GM12864 (cell line): ENCODE measurements at regions not wholly inside any gene's neighbourhood (a gene's known extent, or its start where the extent isn't known, plus 50 kb on each side); places are given as distances from the start of the nearest gene placed in this dataset.

Source experiments
- DNase-seq: peaks from one replicate; pipeline ENCODE4 v3.0.0-alpha.2; 2011; ENCODE audit warnings: low read depth
- H3K4me3 ChIP-seq: 2 replicates; pipeline ENCODE4 v1.5.1; 2011; ENCODE audit warnings: mild to moderate bottlenecking, low read depth, low read length, control low read depth
- CTCF ChIP-seq: IDR thresholded peaks from 2 replicates; pipeline ENCODE4 v1.5.1; 2011; ENCODE audit warnings: low read depth, mild to moderate bottlenecking, moderate library complexity, low read length, control low read depth, inconsistent platforms; ENCODE audit errors: missing control alignments

- DNase-seq = no peak
- no peak overlapping the region for H3K4me3 ChIP-seq
- TF ChIP-seq CTCF = no peak
These were observed 173.0 kb downstream of the HINT1 start for GRCh38 chr5:130992095-130992494.

GRCh38 chr5:130985776-130986175 lies 179.3 kb downstream of the HINT1 start:
- TF ChIP-seq CTCF = no peak
- DNase-seq = no peak
- no peak overlapping the region for H3K4me3 ChIP-seq

- TF ChIP-seq CTCF = no peak
- H3K4me3 ChIP-seq = no peak overlapping the region
- no peak for DNase-seq
These were observed 183.4 kb downstream of the HINT1 start for GRCh38 chr5:130981663-130982062.

GRCh38 chr5:130978475-130978874 lies 186.6 kb downstream of the HINT1 start:
- TF ChIP-seq CTCF = no peak
- DNase-seq = no peak

GRCh38 chr5:130976493-130976892 lies 188.6 kb downstream of the HINT1 start:
- DNase-seq = no peak
- H3K4me3 ChIP-seq = no peak overlapping the region
- no peak for TF ChIP-seq CTCF

More at GRCh38 chr5:130978475-130978874, 186.6 kb downstream of the HINT1 start:
- H3K4me3 ChIP-seq = no peak overlapping the region

- TF ChIP-seq CTCF = no peak
- DNase-seq = no peak
- H3K4me3 ChIP-seq = no peak overlapping the region
These were observed 189.2 kb downstream of the HINT1 start for GRCh38 chr5:130975847-130976246.

GRCh38 chr5:130975299-130975698 lies 189.8 kb downstream of the HINT1 start:
- no peak for DNase-seq
- H3K4me3 ChIP-seq = no peak overlapping the region
- no peak for TF ChIP-seq CTCF
